Vagina (tissue), 2 donors: ENCODE measurements at regions not wholly inside any gene's neighbourhood (a gene's known extent, or its start where the extent isn't known, plus 50 kb on each side); places are given as distances from the start of the nearest gene placed in this dataset.

Experiments
- CTCF ChIP-seq, 3 experiments: fragments of 450-650 bp in 2 of 3; fragments of 200-600 bp in 1 of 3; sonication (generic) in 1 of 3; IDR thresholded peaks; one replicate each; pipeline ENCODE4 v1.5.1; 2017 to 2019; ENCODE audit warnings: antibody characterized with exemption in 3 of 3, mild to moderate bottlenecking in 2 of 3, moderate library complexity in 2 of 3
- POLR2A ChIP-seq, 2 donors: fragments of 450-650 bp; IDR thresholded peaks; one replicate each; pipeline ENCODE4 v1.6.1; 2017; ENCODE audit warnings: antibody characterized with exemption in 2 of 2, mild to moderate bottlenecking in 2 of 2, moderate library complexity in 2 of 2

DNA sequence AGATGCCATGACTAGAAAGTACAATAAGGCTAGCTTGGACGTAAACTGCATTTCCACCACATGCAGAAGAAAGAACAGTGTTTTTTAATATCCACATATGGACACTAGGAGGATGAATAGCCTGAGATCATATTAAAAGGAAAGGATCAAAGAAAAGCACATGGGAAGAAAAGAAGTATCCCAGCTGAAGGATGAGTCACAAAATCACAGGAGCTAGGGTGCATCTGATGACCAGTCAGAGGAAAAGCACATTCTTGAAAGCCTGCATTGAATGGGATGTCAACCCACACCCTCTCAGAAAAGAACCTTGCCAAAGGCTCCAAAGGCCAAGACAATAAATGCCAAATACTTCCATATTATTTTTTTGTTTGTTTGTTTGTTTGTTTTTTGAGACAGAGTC, 56.8 kb upstream of the PRDX4 start:
- TF ChIP-seq CTCF (IDR thresholded peaks at IDR 0.05), result no peak
- TF ChIP-seq POLR2A (IDR thresholded peaks at IDR 0.05), result no peak
